Large intestine (tissue), 3 donors: ENCODE measurements at regions not wholly inside any gene's neighbourhood (a gene's known extent, or its start where the extent isn't known, plus 50 kb on each side); places are given as distances from the start of the nearest gene placed in this dataset.
"Not testable (repeated sequence)": the region's sequence is repeated elsewhere in the genome, so short reads cannot be mapped to it uniquely, and the experiment has no call there.

ENCODE experiments used
- DNase-seq, 2 donors: peaks; one replicate each; pipeline versions ENCODE4 v3.0.0 to v3.0.0-alpha.2; 2013
- H3K27ac ChIP-seq: one replicate; pipeline ENCODE4 v1.5.1; 2013; ENCODE audit warnings: low read length
- H3K27me3 ChIP-seq: 2 replicates; pipeline ENCODE4 v1.6.1; 2013; ENCODE audit warnings: low read length; ENCODE audit not compliant: control insufficient read depth, insufficient read depth
- H3K36me3 ChIP-seq: 2 replicates; pipeline ENCODE4 v1.6.1; 2013; ENCODE audit warnings: low read length; ENCODE audit not compliant: control insufficient read depth, insufficient read depth
- H3K4me1 ChIP-seq: one replicate; pipeline ENCODE4 v1.6.1; 2013; ENCODE audit warnings: low read length; ENCODE audit not compliant: control insufficient read depth, insufficient read depth
- H3K4me3 ChIP-seq: one replicate; pipeline ENCODE4 v1.5.1; 2013; ENCODE audit warnings: low read length
- H3K9me3 ChIP-seq: one replicate; pipeline ENCODE4 v1.6.1; 2013; ENCODE audit warnings: mild to moderate bottlenecking, low read depth, low read length, moderate library complexity; ENCODE audit not compliant: control insufficient read depth
- WGBS: methylation state at CpG from one replicate; pipeline ENCODE4 v1.1.5; 2013; ENCODE audit warnings: low lambda C conversion rate; ENCODE audit not compliant: insufficient coverage; 5-methylcytosine and 5-hydroxymethylcytosine counted together

- H3K4me3 ChIP-seq = no peak overlapping the region
- no peaks in the 10 kb centered on the region for H3K9me3 ChIP-seq
- H3K4me1 ChIP-seq = peaks cover 39% of the 10 kb centered on the region
- H3K36me3 ChIP-seq = no peaks in the 10 kb centered on the region
- WGBS = no CpG with 5 or more reads among the region's 3 CpGs
- H3K27ac ChIP-seq = peak overlapping the region; percentile 65
- peak; percentile 57 to 86 for DNase-seq
- no peaks in the 10 kb centered on the region for H3K27me3 ChIP-seq
Observed at GRCh38 chr1:43034195-43034658, 75.6 kb upstream of the SLC2A1 start.

GRCh38 chr1:43031316-43032203 is 72.9 kb upstream of the SLC2A1 start:
- 60% methylated on average over 1 of the region's 14 CpGs for WGBS
- Histone ChIP-seq H3K9me3 (no peaks in the 10 kb centered on the region), H3K27ac (no peak overlapping the region), H3K27me3 (no peaks in the 10 kb centered on the region), H3K4me3 (no peak overlapping the region), H3K36me3 (no peaks in the 10 kb centered on the region), H3K4me1 (peaks cover 31% of the 10 kb centered on the region)
- no peak for DNase-seq

GRCh38 chr1:43024905-43025304 is 66.2 kb upstream of the SLC2A1 start:
- no peak overlapping the region for H3K27ac ChIP-seq
- no peaks in the 10 kb centered on the region for H3K4me1 ChIP-seq
- no peaks in the 10 kb centered on the region for H3K9me3 ChIP-seq
- WGBS = 80% methylated on average over 1 of the region's 7 CpGs
- DNase-seq = no peak
- no peaks in the 10 kb centered on the region for H3K27me3 ChIP-seq
- no peaks in the 10 kb centered on the region for H3K36me3 ChIP-seq
- H3K4me3 ChIP-seq = no peak overlapping the region

GRCh38 chr1:43021547-43022474 is 63.1 kb upstream of the SLC2A1 start:
- H3K4me1 ChIP-seq = peaks cover 3% of the 10 kb centered on the region
- no peaks in the 10 kb centered on the region for H3K27me3 ChIP-seq
- no peaks in the 10 kb centered on the region for H3K36me3 ChIP-seq
- DNase-seq = no peak
- no peak overlapping the region for H3K27ac ChIP-seq
- no peaks in the 10 kb centered on the region for H3K9me3 ChIP-seq
- no CpG with 5 or more reads among the region's 14 CpGs for WGBS
- no peak overlapping the region for H3K4me3 ChIP-seq

- H3K9me3 ChIP-seq = no peaks in the 10 kb centered on the region
- no peak overlapping the region for H3K4me3 ChIP-seq
- H3K27me3 ChIP-seq = no peaks in the 10 kb centered on the region
- DNase-seq = no peak
- H3K36me3 ChIP-seq = no peaks in the 10 kb centered on the region
- 94% methylated on average over 3 of the region's 3 CpGs for WGBS
- no peak overlapping the region for H3K27ac ChIP-seq
- peaks cover 3% of the 10 kb centered on the region for H3K4me1 ChIP-seq
Observed at GRCh38 chr1:43019226-43019625, 60.6 kb upstream of the SLC2A1 start.

- DNase-seq = peak in 1 of 2 donors; percentile 83
- Histone ChIP-seq H3K9me3 (no peaks in the 10 kb centered on the region), H3K27ac (no peak overlapping the region), H3K36me3 (no peaks in the 10 kb centered on the region), H3K4me1 (peaks cover 3% of the 10 kb centered on the region), H3K4me3 (no peak overlapping the region), H3K27me3 (no peaks in the 10 kb centered on the region)
- WGBS = no CpG with 5 or more reads among the region's 3 CpGs
Observed at GRCh38 chr1:43018121-43018520, 59.5 kb upstream of the SLC2A1 start.

GRCh38 chr1:43015269-43015668 is 56.6 kb upstream of the SLC2A1 start:
- Histone ChIP-seq H3K4me1 (peaks cover 6% of the 10 kb centered on the region), H3K27ac (no peak overlapping the region), H3K4me3 (no peak overlapping the region), H3K27me3 (no peaks in the 10 kb centered on the region), H3K36me3 (no peaks in the 10 kb centered on the region), H3K9me3 (no peaks in the 10 kb centered on the region)
- no peak for DNase-seq
- no CpG with 5 or more reads among the region's 3 CpGs for WGBS

- not testable (repeated sequence) for H3K36me3 ChIP-seq, H3K4me1 ChIP-seq, H3K9me3 ChIP-seq, H3K27ac ChIP-seq, H3K27me3 ChIP-seq, DNase-seq, H3K4me3 ChIP-seq
- WGBS = no CpG with 5 or more reads among the region's 10 CpGs
Observed at GRCh38 chr1:43014579-43014978, 55.9 kb upstream of the SLC2A1 start.

GRCh38 chr1:43011020-43011419 is 52.4 kb upstream of the SLC2A1 start:
- Histone ChIP-seq H3K27ac (no peak overlapping the region), H3K4me3 (no peak overlapping the region), H3K36me3 (no peaks in the 10 kb centered on the region), H3K9me3 (no peaks in the 10 kb centered on the region), H3K4me1 (peaks cover 29% of the 10 kb centered on the region), H3K27me3 (no peaks in the 10 kb centered on the region)
- peak in 1 of 2 donors; percentile 50 for DNase-seq
- WGBS = no CpG with 5 or more reads among the region's 3 CpGs

GRCh38 chr1:43009274-43009673 is 50.6 kb upstream of the SLC2A1 start:
- H3K4me3 ChIP-seq = no peak overlapping the region
- H3K36me3 ChIP-seq = no peaks in the 10 kb centered on the region
- peak overlapping the region; percentile 91 for H3K27ac ChIP-seq
- no peaks in the 10 kb centered on the region for H3K27me3 ChIP-seq
- WGBS = 83% methylated on average over 1 of the region's 2 CpGs
- H3K9me3 ChIP-seq = no peaks in the 10 kb centered on the region
- H3K4me1 ChIP-seq = peaks cover 33% of the 10 kb centered on the region
- no peak for DNase-seq
